ENCODE measurements at regions not wholly inside any gene's neighbourhood (a gene's known extent, or its start where the extent isn't known, plus 50 kb on each side); places are given as distances from the start of the nearest gene placed in this dataset.

GRCh38 chr4:26021417-26022345 is 107.7 kb downstream of the SMIM20 start:
- no peak for DNase-seq

- peak; percentile 64 for DNase-seq
These were observed 108.6 kb downstream of the SMIM20 start for GRCh38 chr4:26022346-26023202.

GRCh38 chr4:26023203-26023972 is 109.4 kb downstream of the SMIM20 start:
- DNase-seq, result no peak

GRCh38 chr4:26024079-26024478 is 110.1 kb downstream of the SMIM20 start:
- DNase-seq, result no peak

GRCh38 chr4:26028133-26028792 is 114.2 kb downstream of the SMIM20 start:
- DNase-seq, result no peak

- no peak for DNase-seq
These were observed 115.0 kb downstream of the SMIM20 start for GRCh38 chr4:26028793-26029567.

GRCh38 chr4:26029568-26030131 is 115.6 kb downstream of the SMIM20 start:
- DNase-seq, result no peak

- no peak for DNase-seq
These were observed 116.2 kb downstream of the SMIM20 start for GRCh38 chr4:26030260-26030667.

- DNase-seq, result no peak
These were observed 116.8 kb downstream of the SMIM20 start for GRCh38 chr4:26030780-26031179.

- DNase-seq, result no peak
These were observed 117.7 kb downstream of the SMIM20 start for GRCh38 chr4:26031704-26032103.

GRCh38 chr4:26032142-26032541 is 118.1 kb downstream of the SMIM20 start:
- DNase-seq, result no peak

- no peak for DNase-seq
These were observed 118.8 kb downstream of the SMIM20 start for GRCh38 chr4:26032630-26033317.

GRCh38 chr4:26033389-26033788 is 119.4 kb downstream of the SMIM20 start:
- no peak for DNase-seq

- no peak for DNase-seq
These were observed 120.8 kb downstream of the SMIM20 start for GRCh38 chr4:26034849-26035248.

- DNase-seq, result no peak
These were observed 121.9 kb downstream of the SMIM20 start for GRCh38 chr4:26035921-26036320.

GRCh38 chr4:26039639-26040359 is 125.8 kb downstream of the SMIM20 start:
- DNase-seq, result no peak

GRCh38 chr4:26044524-26044923 is 130.5 kb downstream of the SMIM20 start:
- no peak for DNase-seq

- no peak for DNase-seq
These were observed 131.0 kb downstream of the SMIM20 start for GRCh38 chr4:26044983-26045382.

- no peak for DNase-seq
These were observed 133.8 kb downstream of the SMIM20 start for GRCh38 chr4:26047795-26048194.

GRCh38 chr4:26048378-26048882 is 134.4 kb downstream of the SMIM20 start:
- DNase-seq, result no peak

All from NCI-H345 (cell line).